Uterus (tissue), 2 donors: ENCODE measurements at regions not wholly inside any gene's neighbourhood (a gene's known extent, or its start where the extent isn't known, plus 50 kb on each side); places are given as distances from the start of the nearest gene placed in this dataset.

Experiments
- CTCF ChIP-seq, 4 experiments: fragments of 200-600 bp in 2 of 4; fragments of 450-650 bp in 2 of 4; sonication (generic) in 2 of 4; IDR thresholded peaks; one replicate each; pipeline ENCODE4 v1.5.1; 2016 to 2019; ENCODE audit warnings: antibody characterized with exemption in 4 of 4, mild to moderate bottlenecking in 2 of 4, moderate library complexity in 1 of 4
- POLR2A ChIP-seq, 2 donors: fragments of 450-650 bp; IDR thresholded peaks; one replicate each; pipeline ENCODE4 v1.6.1; 2016; ENCODE audit warnings: antibody characterized with exemption in 2 of 2, mild to moderate bottlenecking in 1 of 2, moderate library complexity in 1 of 2

- TF ChIP-seq CTCF (IDR thresholded peaks at IDR 0.05) (no peak), POLR2A (IDR thresholded peaks at IDR 0.05) (no peak)
These were observed 147.8 kb upstream of the FHL2 start for GRCh38 chr2:105546628-105546974.
